ENCODE measurements at regions not wholly inside any gene's neighbourhood (a gene's known extent, or its start where the extent isn't known, plus 50 kb on each side); places are given as distances from the start of the nearest gene placed in this dataset.

DNA sequence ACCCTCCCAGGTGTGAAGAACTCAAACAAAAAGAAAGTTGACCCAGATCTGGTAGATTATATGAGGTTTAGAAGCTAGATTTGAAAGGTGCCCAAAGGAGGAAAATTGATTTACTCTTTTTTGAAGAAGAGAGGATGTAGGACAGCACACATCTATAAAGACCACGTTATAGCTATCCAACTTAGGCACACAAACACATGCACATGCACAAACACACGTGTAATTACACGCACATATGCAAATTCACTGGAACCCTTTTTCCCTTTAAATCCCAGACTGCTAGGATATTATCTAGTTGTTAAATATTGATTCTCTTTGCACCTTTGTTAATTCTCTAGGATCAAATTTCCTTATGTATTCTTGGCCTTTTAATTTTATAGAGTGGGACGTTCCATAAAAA, 272.8 kb upstream of the TBX18 start (continued):
- TF ChIP-seq ARID4B (CRISPR knock-in tag; IDR thresholded peaks at IDR 0.05; ENCODE audit: borderline replicate concordance) (no peak), NFE2L1 (CRISPR knock-in tag; IDR thresholded peaks at IDR 0.05) (no peak), ZNF232 (CRISPR knock-in tag; IDR thresholded peaks at IDR 0.05) (no peak)

GRCh38 chr6:85035766-85036165, 271.4 kb upstream of the TBX18 start:
- H3K27me3 Mint-ChIP-seq (ENCODE audit: low read depth), result peaks cover 2% of the 10 kb centered on the region; the same call in 1 of the 2 replicates
- POLR2A ChIA-PET, result interaction anchor here (0.6 kb wide), 1 partner anchor 222 kb away, joined by 3 read pairs; no protein-coding TSS in a partner anchor
- H3K4me3 Mint-ChIP-seq, result no peak overlapping the region
- DNase-seq (ENCODE audit: low spot score) (no peak), ATAC-seq (no peak)
- CTCF ChIA-PET, result no interaction called here
- no peak overlapping the region for H3K27ac Mint-ChIP-seq
- H3K9me3 Mint-ChIP-seq, result peaks cover 34% of the 10 kb centered on the region
- TF ChIP-seq CREB1 (CRISPR knock-in tag; IDR thresholded peaks at IDR 0.05) (no peak), FOXJ3 (CRISPR knock-in tag; IDR thresholded peaks at IDR 0.05; ENCODE audit: borderline replicate concordance) (no peak), CREM (CRISPR knock-in tag; IDR thresholded peaks at IDR 0.05) (no peak), TEAD1 (CRISPR knock-in tag; IDR thresholded peaks at IDR 0.05) (no peak), KAT7 (CRISPR knock-in tag; IDR thresholded peaks at IDR 0.05; ENCODE audit: borderline replicate concordance) (no peak), GTF2I (CRISPR knock-in tag; conservative IDR thresholded peaks at IDR 0.05) (no peak), NR1H2 (CRISPR knock-in tag; IDR thresholded peaks at IDR 0.05) (no peak), PRRX2 (CRISPR knock-in tag; IDR thresholded peaks at IDR 0.05) (no peak), CBFB (CRISPR knock-in tag; IDR thresholded peaks at IDR 0.05; ENCODE audit: low read depth) (no peak), ZNF396 (CRISPR knock-in tag; IDR thresholded peaks at IDR 0.05; ENCODE audit: borderline replicate concordance) (no peak)
- TF ChIP-seq, protein P1, sequence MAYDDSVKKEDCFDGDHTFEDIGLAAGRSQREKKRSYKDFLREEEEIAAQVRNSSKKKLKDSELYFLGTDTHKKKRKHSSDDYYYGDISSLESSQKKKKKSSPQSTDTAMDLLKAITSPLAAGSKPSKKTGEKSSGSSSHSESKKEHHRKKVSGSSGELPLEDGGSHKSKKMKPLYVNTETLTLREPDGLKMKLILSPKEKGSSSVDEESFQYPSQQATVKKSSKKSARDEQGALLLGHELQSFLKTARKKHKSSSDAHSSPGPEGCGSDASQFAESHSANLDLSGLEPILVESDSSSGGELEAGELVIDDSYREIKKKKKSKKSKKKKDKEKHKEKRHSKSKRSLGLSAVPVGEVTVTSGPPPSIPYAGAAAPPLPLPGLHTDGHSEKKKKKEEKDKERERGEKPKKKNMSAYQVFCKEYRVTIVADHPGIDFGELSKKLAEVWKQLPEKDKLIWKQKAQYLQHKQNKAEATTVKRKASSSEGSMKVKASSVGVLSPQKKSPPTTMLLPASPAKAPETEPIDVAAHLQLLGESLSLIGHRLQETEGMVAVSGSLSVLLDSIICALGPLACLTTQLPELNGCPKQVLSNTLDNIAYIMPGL (CRISPR knock-in tag; IDR thresholded peaks at IDR 0.05), result no peak
- H3K4me1 Mint-ChIP-seq, result no peaks in the 10 kb centered on the region
- peaks cover 28% of the 10 kb centered on the region for H3K36me3 Mint-ChIP-seq

- H3K36me3 Mint-ChIP-seq, result peaks cover 28% of the 10 kb centered on the region
- peaks cover 34% of the 10 kb centered on the region for H3K9me3 Mint-ChIP-seq
- H3K27ac Mint-ChIP-seq, result no peak overlapping the region
- H3K27me3 Mint-ChIP-seq (ENCODE audit: low read depth), result peaks cover 2% of the 10 kb centered on the region; the same call in 1 of the 2 replicates
- TF ChIP-seq MYBL2 (CRISPR knock-in tag; IDR thresholded peaks at IDR 0.05), result no peak
- TF ChIP-seq ESRRA (CRISPR knock-in tag; IDR thresholded peaks at IDR 0.05; ENCODE audit: borderline replicate concordance), result no peak
- no peak for TF ChIP-seq E2F1 (CRISPR knock-in tag; IDR thresholded peaks at IDR 0.05)
- no peak for TF ChIP-seq ZBTB21 (CRISPR knock-in tag; IDR thresholded peaks at IDR 0.05; ENCODE audit: borderline replicate concordance)
- no peak for TF ChIP-seq CREM (CRISPR knock-in tag; IDR thresholded peaks at IDR 0.05)
- no peak for TF ChIP-seq ZNF671 (CRISPR knock-in tag; IDR thresholded peaks at IDR 0.05)
- TF ChIP-seq TP53 (CRISPR knock-in tag; IDR thresholded peaks at IDR 0.05), result no peak
- TF ChIP-seq SMAD4 (CRISPR knock-in tag; IDR thresholded peaks at IDR 0.05), result no peak
- TF ChIP-seq KAT7 (CRISPR knock-in tag; IDR thresholded peaks at IDR 0.05; ENCODE audit: borderline replicate concordance), result no peak
- POLR2A ChIA-PET, result no interaction called here
- no peak for DNase-seq (ENCODE audit: low spot score)
- no peak for ATAC-seq
- no peak overlapping the region for H3K4me3 Mint-ChIP-seq
- CTCF ChIA-PET, result no interaction called here
- H3K4me1 Mint-ChIP-seq, result no peaks in the 10 kb centered on the region
These were observed 269.1 kb upstream of the TBX18 start for GRCh38 chr6:85033547-85033946.

Measured in WTC11 (cell line).